ENCODE measurements at regions not wholly inside any gene's neighbourhood (a gene's known extent, or its start where the extent isn't known, plus 50 kb on each side); places are given as distances from the start of the nearest gene placed in this dataset.

GRCh38 chr10:21092683-21093524 lies 195.8 kb upstream of the NEBL start:
- TF ChIP-seq CTCF (IDR thresholded peaks at IDR 0.05; ENCODE audit: borderline replicate concordance, extremely low read depth, low read length, poor library complexity, severe bottlenecking) (no peak), EZH2 (IDR thresholded peaks at IDR 0.05; ENCODE audit: borderline replicate concordance, low read depth, low read length, severe bottlenecking) (no peak)

All from DND-41 (cell line).